Kidney capillary endothelial cell (primary cell): ENCODE measurements at regions not wholly inside any gene's neighbourhood (a gene's known extent, or its start where the extent isn't known, plus 50 kb on each side); places are given as distances from the start of the nearest gene placed in this dataset.

ENCODE experiments used
- DNase-seq: peaks from one replicate; pipeline ENCODE4 v3.0.0-alpha.2; 2018; ENCODE audit warnings: low spot score

DNA sequence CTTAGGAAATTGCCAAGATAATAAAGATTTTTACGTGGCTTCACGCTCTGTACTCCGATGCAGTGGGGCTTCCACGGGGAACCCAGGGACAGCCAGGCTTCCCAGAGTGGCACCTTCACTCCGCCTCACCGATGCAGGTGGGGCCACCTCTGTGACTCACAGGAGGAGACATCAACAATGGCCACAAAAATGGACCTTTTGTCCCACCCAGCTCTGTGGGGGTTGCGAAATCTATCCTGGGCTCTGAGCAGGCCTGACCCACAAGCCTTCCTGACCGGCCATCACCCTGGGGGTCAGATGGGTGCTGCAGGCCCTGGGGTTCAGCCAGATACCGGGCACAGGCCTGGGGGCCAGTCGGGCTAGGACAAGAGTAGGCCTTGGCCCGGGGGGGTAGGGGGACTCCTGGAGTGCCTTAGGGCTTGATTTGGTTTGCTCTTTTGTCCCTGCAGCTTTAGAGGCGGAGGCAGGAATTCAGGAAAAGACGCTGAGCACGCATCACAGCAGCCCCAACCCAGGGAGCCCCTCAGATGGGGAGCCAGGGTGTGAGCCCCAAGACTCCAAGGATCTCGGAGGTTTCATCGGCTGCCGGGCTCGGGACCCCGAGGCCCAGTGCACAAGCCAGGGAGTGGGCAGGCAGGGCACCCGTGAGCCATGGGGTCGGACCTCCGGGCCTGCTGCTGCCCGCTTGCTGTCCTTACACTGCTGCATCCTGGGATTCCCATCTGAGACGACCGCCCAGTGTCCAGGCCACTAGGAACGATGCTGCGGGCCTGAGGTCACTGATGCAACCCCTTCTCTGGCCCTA is 136.5 kb upstream of the NKX1-1 start:
- DNase-seq, result no peak

DNA sequence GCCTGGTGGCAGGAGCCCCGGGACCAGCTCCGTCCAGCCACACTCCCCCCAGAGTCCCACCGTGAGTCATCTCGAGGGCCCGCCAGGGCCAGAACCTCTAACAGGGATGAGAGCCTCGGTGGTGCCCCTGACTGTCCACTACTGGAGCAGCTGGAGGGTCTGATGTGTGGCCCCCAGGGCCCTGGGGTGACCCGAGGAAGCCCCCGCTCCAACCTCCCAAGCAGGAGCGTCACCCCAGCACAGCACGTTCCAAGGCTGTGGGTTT is 135.9 kb upstream of the NKX1-1 start:
- DNase-seq, result no peak

DNA sequence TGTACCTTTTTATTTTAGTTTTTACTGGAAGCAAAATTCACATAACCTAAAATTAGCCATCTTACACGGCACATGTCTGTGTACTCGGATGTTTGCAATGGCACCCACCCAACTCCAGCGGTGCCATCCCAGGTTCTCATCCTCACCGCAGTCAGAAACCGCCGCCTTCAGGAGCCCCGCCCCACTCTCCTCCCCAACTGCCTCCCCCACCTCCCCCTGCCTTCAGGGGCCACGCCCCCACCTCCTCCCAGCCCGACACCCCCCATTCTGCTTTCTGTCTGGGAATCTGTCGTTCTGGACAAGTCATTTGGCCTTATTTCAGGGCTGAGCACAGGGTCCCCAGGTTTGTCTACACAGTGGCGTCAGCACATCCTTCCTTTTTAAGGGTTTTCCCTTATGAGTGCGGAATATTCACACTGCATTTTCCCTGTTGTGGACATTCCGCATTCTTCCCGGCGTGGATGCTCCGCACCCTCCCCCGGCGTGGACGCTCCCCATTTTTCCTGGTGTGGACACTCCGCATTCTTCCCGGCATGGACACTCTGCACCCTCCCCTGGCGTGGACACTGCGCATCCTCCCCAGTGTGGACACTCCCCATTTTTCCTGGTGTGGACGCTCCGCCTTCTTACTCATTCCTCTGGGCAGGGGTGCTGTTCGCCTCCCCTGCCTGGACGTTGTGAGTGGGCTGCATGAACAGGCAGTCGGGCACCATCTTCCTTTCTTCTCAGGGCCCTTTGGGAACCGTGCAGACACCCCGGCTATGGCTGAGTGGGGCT is 135.4 kb upstream of the NKX1-1 start:
- no peak for DNase-seq

DNA sequence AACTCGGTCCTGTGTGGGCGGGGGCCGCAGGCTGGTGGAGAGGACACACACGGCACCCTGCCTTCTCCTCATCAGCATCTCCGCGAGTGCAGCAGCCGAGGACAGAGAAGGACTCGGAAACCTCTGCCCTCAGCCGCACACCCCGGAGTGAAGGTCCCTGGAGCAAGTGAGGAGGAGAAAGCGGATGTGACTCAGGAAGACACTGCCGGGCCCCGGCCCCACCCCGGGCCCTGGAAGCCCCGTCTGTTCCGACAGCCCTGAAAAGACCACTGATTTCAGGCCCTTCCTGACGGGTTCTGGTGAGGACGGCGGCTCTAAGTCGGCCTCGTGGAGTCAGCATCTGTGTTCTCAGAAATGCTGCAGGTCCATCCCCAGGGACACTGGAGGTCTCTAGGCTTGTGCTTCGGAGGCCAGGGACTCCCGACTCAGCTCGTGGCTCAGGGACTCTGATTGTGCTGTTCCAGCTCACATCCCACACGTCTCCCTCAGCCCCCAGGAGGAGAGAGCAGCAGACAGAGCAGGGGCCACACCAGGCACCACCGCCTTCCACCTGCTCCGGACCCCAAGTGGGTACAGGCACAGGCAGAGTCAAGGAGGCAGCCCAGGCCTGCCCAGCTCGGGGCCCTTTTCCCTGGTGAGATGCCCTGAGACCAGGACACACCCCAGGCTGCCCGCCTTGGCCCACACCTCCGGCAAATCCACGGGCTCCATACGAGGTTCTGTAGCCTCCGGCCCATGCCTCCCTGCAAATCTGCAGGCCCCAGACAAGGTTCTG is 134.5 kb upstream of the NKX1-1 start:
- no peak for DNase-seq

DNA sequence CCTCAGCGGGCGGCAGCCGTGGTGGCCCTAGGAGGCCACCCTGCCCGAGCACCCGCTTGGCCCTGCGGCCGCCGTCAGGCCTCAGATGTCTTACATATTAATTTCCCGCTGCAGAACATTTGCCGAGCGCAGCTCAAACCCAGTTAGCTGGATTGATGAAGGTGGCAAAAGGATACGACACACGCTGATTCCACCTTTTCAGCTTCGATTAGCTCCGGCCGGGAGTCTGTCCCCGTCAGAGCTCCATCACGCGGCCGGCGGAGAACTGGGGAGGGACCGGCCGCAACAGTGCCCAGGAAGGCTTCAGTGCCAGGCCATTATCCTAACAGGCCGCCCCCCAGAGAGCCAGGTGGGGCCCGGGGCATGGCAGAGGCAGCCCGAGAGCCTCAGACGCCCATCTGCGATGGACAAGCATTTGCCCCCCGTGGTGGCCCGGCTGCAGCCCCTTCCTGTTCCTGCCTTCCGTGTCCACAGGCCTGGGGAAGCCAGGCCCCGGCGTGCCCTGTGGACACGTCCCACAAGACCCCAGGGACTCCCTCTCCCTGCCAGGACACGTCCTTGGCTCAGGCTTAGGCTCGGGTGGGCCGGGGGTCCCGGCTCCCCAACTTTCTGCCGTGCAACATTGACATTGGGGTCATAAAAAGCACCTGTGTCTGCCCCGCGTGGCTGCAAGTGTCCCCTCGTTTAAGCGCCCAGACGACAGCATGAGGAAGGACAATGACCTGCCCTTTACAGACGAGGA is 133.8 kb upstream of the NKX1-1 start:
- DNase-seq, result no peak

DNA sequence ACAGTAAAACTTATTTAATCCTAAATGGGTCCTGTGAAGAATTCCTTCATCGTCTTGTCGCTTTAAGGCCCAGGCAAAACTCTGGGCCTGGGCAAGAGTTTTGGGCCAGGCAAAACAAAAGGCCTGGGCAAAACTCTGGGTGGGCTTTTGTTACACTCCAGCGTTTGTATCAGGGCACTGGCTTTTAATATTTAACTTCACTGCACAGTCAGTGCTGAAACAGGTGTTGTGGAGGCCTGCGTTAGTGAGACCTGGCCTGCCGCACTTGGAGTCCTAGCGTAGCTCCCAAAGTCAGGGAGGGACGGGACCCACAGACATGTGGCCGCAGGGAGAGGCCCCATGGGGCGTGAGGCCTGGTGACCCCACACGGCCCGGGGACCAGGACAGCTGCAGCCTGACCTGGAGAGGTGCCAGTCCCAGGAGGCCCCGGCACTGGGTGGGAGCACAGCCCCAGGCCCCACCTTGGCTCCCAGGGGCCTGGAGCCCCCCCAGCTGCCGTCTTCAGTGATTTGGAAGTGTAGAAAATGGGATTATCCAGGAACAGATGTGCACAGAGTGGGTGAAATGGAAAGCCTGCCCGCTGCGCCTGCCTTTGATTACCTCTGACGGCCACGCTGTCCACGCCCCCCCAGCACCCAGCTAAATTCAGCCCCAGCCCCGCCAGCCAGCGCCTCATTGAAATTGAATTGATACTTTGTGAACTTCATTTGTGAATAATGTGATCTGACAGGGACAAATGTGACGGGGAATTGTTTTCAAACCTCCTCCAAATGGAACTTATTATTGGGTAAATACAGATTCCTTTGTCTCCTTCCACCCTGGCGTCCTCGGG is 132.9 kb upstream of the NKX1-1 start:
- no peak for DNase-seq

- DNase-seq, result no peak
Measured at GRCh38 chr4:1538096-1538410, 131.8 kb upstream of the NKX1-1 start.

DNA sequence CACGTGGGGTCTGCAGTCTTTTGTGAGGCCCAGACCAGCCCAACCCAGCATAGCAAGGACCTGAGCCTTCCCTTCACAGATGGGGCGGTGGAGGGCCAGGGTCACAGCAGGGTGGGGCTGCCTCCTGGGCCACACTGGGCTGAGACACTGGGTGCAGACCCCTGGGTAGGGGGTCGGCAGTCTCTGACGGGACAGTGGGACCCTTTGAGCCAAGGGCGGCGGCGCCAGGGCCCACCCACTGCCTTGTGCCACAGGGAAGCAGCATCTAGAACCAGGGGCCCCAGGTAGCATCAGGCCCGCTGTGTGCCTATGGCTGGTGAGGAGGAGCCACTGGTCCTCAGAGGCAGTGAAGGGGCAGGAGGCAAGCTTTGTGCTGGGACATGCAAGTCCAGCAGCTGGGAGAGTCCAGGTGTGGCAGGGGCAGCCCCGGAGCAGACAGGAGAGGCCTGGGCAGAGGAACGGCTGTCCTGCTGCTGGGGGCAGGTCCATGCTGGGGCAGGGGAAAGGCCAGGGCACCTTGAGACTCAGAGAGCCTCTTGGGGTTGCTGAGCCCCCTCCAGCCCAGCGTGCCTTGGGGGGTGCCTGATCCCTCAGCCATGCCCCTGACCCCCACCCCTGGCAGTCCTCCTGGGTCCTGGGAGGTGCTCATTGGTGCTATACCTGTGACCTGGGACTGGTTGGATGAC is 131.3 kb upstream of the NKX1-1 start:
- no peak for DNase-seq

DNA sequence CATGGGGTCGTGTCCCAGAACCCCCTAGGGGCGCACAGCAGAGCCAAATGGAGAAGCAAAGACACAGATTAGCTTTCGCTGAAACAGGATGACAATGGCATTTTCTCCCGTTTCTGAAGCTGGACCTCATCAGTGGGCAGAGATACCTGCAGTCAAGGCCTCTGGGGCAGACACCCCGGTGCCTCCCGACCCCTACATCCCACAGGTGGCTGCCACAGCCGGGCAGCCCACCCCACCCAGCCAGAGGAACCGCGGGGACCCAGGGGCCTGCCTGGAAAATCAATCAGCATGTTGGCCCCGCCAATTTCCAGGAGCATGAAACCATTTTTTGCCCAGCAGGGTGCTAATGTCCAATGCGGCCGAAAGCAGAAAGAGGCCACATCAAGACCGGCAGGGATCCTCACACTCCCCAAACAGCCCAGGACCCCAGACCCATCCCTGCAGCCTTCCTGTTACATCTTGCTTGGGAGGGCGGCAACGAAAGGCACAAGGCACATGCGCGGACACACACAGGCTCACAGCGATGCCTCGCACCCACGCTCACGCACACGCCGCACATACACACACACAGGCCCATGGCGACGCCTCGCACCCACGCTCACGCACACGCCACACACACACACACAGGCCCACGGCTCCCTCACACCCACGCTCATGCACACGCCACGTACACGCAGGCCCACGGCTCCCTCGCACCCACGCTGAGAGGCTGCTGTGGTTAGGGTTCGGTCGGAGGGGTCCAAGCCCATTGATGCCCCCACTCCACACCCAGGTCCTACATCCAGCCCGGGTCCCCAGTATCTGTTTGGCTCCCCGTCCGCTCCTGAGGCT is 130.6 kb upstream of the NKX1-1 start:
- no peak for DNase-seq

DNA sequence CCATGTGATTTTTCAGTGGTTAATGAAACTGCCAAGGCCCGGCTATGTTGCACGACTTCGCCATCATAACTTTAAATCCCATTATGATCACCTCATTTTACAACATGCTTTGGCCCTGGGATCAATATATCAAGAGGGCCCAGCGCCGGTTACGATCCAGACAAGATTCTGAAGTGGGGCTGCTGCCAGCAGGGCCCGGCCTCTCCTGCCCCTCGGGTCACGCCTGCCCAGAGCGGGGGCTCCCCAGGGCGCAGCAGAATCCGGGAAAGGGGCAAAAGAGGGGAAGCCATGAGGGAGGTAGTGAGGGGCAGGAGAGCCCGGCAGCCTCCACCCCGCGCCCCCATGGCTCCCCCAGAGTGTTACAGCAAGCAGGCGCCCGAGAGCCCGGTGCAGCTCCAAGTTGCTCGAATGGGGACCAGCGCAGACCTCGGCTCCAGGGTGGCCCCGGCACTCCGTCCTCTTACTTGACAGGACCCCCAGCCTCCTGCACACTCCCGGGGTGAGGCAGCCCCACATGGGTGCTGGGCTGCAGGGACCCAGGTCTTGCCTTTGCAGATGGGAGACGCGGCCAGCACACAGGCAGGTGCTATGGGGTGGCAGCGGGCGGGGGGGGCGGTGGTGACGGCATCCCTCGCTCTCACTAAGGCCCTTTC is 129.8 kb upstream of the NKX1-1 start:
- no peak for DNase-seq

DNA sequence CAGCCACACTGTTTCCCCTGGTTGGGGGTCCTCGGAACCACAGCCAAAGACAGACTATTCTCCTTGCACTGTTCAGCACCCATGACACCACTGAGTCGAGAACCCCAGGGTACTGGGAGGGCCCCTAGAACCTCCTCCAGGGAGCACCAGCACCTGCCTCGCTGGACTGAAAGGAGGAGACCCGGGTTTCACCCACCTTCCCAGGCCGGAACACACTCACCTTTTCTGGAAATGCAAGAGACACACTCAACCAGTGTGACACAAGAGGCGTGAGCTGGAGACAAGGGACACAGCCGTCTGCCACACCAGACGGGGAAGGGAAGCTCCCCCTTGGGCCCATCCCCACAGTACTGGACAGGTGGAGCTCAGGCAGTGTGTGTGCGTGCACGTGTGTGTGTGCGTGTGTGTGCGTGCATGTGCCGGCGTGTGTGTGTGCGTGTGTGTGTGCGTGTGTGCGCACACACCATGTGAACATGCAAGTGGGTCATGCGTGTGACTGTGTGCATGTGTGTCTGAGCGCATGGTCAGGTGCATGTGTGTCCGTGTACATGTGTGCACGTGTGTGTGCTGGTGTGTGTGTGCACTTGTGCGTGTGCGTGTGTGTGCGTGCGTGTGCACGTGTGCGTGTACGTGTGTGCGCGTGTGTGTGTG is 128.8 kb upstream of the NKX1-1 start:
- no peak for DNase-seq

DNA sequence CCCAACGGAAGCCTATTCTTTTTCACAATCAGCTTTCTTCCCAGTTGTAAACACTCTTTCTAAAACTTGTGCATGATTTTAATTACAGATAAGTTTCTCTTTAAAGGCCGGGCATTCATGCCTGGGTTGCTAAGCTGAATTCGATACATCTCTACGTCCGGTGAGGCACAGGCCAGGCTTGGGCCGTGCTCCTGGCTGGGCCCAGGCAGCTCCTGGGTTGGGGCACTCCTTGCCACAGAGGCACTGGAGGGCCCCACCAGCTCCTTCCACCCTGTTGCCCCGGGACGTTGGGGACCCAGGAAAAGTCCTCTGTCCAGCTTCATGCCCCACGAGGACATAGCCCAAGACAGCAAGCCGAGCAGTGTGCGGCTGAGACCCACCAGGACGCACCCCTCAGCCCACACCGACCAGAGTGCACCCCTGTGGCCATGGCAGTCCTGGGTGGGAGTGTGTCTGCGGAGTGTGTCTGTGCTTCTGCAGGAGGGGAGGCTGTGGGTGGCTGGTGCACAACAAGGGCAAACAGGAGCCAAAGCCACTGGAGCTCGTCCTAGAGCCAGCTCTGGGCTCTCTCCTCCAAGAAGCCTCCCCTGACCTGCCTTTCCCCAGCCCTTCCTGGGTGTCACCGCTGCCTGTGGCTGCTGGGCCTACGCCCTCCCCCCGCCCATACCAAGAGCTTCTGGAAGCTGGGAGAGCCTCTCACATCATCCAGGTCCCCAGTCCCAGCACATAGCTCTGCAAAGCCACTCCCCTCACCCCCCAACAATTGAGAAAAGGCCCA is 128.0 kb upstream of the NKX1-1 start:
- no peak for DNase-seq

DNA sequence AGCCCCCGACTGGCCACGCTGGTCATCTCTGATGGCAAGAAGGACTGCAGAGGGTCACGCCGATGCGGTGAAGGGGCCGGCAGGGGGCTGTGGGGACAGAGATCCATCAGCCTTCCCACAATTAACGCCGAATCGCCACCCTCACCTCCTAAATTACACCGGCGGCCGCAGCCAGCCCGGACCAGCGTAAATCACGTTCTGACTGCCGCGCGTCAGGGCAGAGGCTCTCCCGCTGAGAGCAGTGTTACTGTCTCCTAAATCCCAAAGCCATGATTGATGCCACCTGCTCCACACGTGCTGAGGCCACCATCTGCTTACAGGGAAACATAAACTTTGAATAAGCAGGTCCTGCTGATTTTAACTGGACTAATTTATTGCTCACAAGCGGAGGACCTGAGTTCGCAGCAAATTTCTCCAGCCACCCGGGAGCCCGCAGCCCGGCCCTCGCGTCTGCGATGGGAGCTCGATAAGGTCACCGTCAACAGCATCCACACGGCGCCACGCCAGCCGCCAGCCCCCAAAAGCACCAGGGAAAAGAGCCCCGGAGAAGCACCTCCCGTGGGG is 127.3 kb upstream of the NKX1-1 start:
- DNase-seq, result no peak

DNA sequence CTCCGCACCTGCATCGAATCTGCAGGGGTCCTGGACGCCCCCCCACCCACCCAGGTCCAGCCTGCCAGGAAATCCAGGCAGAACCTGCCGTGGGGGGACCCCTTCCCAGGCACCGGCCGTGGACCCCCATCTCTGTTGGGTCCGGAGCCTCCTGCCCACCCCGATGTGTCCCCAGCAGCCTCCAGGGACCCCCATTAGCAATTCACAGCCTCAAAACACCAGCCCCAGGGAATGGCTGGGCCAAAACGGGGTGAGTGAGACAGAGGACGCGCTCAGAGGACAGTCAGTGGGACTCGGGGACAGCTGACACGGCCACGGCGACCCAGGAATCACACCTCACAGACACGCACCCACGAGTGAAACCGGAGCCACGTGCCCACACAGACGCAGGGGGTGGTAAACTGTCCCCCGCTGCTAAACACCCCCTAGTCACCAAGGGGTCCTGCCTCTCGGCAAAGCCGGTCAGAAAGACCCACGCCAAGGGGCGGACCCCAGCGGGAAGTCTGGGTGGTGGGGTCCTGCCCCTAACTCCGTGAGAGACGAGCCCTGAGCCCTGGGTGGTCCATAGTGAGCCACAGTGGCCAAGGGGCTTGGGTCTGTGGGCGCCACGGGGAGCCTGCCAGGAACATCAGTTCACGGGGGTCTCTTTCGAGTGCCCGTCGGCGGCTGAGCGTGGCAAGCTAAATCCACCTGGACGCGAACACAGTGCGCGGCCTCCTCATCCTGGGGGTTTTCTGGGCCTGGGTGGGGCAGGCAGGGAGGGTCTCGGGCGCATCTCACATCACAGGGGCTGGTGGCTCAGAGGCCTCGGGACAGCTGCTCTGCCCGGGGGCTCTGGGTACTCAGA is 126.5 kb upstream of the NKX1-1 start:
- DNase-seq, result no peak

GRCh38 chr4:1531683-1532548 is 125.7 kb upstream of the NKX1-1 start:
- no peak for DNase-seq

DNA sequence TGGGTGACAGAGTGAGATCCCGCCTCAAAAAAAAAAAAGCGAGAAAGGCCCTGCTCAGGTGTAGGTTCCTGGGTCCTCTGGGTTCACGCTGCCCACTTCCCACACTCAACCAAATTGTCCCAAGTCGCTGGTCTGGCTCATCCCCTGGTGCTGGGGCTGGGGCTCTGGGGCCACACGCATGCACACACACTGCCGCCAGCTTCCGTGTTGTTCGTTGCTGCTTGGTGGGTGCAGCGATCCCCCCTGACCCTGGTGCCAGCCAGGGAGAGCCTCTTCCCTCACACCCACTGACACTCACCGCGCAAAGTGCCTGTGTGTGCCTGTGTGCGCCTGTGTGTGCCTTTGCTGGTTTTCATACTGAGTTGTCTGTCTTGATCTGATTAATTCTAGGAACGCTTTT is 124.1 kb upstream of the NKX1-1 start:
- no peak for DNase-seq
